ENCODE measurements at regions not wholly inside any gene's neighbourhood (a gene's known extent, or its start where the extent isn't known, plus 50 kb on each side); places are given as distances from the start of the nearest gene placed in this dataset.

DNA sequence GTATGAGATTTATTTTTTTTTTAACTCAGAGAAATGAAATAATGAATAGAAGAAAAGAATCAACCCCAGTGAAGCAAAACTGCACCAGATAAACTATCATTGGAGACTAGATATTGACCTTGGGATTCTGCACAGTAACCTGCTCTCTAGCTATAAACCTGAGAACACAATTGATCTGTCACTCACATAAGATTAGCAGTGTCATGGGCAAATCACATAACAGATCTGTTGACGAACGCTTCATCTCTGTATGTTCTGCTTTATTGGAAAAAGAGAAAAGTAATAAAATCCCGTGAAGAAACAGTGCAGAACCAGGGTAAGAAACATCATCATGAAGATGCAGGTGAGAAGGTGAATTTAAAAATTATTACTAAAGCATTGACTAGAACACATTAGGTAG lies 52.8 kb upstream of the RGS17 start:
- Histone ChIP-seq H3K9me3 (no peaks in the 10 kb centered on the region), H3K4me1 (no peaks in the 10 kb centered on the region), H3K4me3 (no peak overlapping the region), H3K27me3 (no peaks in the 10 kb centered on the region), H3K36me3 (no peaks in the 10 kb centered on the region), H3K27ac (no peak overlapping the region)
- no peak for DNase-seq
- TF ChIP-seq, protein P1, sequence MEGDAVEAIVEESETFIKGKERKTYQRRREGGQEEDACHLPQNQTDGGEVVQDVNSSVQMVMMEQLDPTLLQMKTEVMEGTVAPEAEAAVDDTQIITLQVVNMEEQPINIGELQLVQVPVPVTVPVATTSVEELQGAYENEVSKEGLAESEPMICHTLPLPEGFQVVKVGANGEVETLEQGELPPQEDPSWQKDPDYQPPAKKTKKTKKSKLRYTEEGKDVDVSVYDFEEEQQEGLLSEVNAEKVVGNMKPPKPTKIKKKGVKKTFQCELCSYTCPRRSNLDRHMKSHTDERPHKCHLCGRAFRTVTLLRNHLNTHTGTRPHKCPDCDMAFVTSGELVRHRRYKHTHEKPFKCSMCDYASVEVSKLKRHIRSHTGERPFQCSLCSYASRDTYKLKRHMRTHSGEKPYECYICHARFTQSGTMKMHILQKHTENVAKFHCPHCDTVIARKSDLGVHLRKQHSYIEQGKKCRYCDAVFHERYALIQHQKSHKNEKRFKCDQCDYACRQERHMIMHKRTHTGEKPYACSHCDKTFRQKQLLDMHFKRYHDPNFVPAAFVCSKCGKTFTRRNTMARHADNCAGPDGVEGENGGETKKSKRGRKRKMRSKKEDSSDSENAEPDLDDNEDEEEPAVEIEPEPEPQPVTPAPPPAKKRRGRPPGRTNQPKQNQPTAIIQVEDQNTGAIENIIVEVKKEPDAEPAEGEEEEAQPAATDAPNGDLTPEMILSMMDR (IDR thresholded peaks at IDR 0.05) = no peak
- no peak for TF ChIP-seq POLR2A (IDR thresholded peaks at IDR 0.05)

Small RNAs in the stretch of these regions (small RNA-seq; reads per million reads assigned to genes)
- gene AL603908.1 = 0 reads per million in 2 donors
- gene MTND3P20 = 0 reads per million in 2 donors
- 0 reads per million in 2 donors for gene MTND4LP20
- gene RNA5SP225 = 0 reads per million in 2 donors
- gene RNU6-896P = 0 reads per million in 2 donors
